H7 (cell line): ENCODE measurements at regions not wholly inside any gene's neighbourhood (a gene's known extent, or its start where the extent isn't known, plus 50 kb on each side); places are given as distances from the start of the nearest gene placed in this dataset.
"Not testable (repeated sequence)": the region's sequence is repeated elsewhere in the genome, so short reads cannot be mapped to it uniquely, and the experiment has no call there.

Experiments used
- DNase-seq: peaks from one replicate; pipeline ENCODE4 v3.0.0; 2012
- H3K27me3 ChIP-seq: 2 replicates; pipeline ENCODE4 v1.6.0; 2011; ENCODE audit warnings: mild to moderate bottlenecking, low read length; ENCODE audit not compliant: control insufficient read depth, insufficient read depth
- H3K36me3 ChIP-seq: replicated peaks from 2 replicates; pipeline ENCODE4 v1.5.1; 2011; ENCODE audit warnings: low read length; ENCODE audit not compliant: control insufficient read depth, insufficient read depth
- H3K4me3 ChIP-seq: 2 replicates; pipeline ENCODE4 v1.5.1; 2011; ENCODE audit warnings: low read depth, mild to moderate bottlenecking, control low read depth, low read length, moderate library complexity; ENCODE audit not compliant: insufficient read depth

- H3K4me3 ChIP-seq, DNase-seq, H3K27me3 ChIP-seq, H3K36me3 ChIP-seq: not testable (repeated sequence)
These were observed 203.7 kb downstream of the ALG10 start for GRCh38 chr12:34226044-34226443.

- H3K27me3 ChIP-seq, H3K36me3 ChIP-seq, DNase-seq, H3K4me3 ChIP-seq: not testable (repeated sequence)
These were observed 205.8 kb downstream of the ALG10 start for GRCh38 chr12:34228046-34228445.

- H3K4me3 ChIP-seq: not testable (repeated sequence)
These were observed 206.7 kb downstream of the ALG10 start for GRCh38 chr12:34229033-34229432.

GRCh38 chr12:34233618-34234017 lies 211.3 kb downstream of the ALG10 start:
- Histone ChIP-seq H3K4me3 (no peak overlapping the region), H3K36me3 (no peaks in the 10 kb centered on the region), H3K27me3 (no peaks in the 10 kb centered on the region)
- no peak for DNase-seq

More at GRCh38 chr12:34229033-34229432, 206.7 kb downstream of the ALG10 start:
- H3K27me3 ChIP-seq, H3K36me3 ChIP-seq, DNase-seq: not testable (repeated sequence)

DNA sequence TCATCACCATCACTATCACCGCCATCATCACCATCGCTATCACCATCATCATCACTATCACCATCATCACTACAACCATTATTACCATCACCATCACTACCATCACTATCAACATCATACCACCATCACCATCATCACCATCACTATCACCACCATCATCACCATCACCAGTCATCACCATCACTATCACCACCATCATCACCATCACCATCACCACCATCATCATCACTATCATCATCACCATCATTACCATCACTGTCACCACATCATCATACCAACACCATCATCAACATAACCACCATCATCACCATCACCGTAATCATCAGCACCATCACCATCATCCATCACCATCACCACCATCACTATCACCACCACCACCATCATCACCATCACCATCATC lies 213.8 kb downstream of the ALG10 start:
- H3K27me3 ChIP-seq: no peaks in the 10 kb centered on the region
- H3K4me3 ChIP-seq: no peak overlapping the region
- no peak for DNase-seq
- H3K36me3 ChIP-seq: no peaks in the 10 kb centered on the region

- DNase-seq: no peak
- Histone ChIP-seq H3K4me3 (no peak overlapping the region), H3K27me3 (no peaks in the 10 kb centered on the region), H3K36me3 (no peaks in the 10 kb centered on the region)
These were observed 222.3 kb downstream of the ALG10 start for GRCh38 chr12:34244608-34245007.

DNA sequence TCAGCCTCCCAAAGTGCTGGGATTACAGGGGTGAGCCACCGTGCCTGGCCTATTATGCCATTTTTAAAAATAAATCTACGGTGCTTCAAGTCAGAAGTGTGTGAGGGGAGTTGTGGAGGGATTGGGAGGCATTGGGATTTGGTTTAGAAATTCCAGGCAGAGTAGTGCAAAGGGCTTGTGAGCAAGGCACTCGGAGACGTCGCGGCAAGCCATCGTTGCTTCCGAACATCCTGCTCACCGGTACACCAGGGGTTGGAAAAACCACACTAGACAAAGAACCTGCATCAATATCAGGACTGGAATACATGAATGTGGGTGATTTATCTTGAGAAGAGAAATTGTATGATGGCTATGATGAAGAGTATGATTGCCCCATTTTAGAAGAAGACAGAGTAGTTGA lies 227.0 kb downstream of the ALG10 start:
- Histone ChIP-seq H3K27me3 (no peaks in the 10 kb centered on the region), H3K36me3 (no peaks in the 10 kb centered on the region), H3K4me3 (no peak overlapping the region)
- DNase-seq: no peak

- H3K27me3 ChIP-seq, DNase-seq, H3K4me3 ChIP-seq, H3K36me3 ChIP-seq: not testable (repeated sequence)
These were observed 229.6 kb downstream of the ALG10 start for GRCh38 chr12:34251879-34252278.

GRCh38 chr12:34253674-34254073 lies 231.4 kb downstream of the ALG10 start:
- no peak for DNase-seq
- no peaks in the 10 kb centered on the region for H3K36me3 ChIP-seq
- no peaks in the 10 kb centered on the region for H3K27me3 ChIP-seq
- H3K4me3 ChIP-seq: no peak overlapping the region

GRCh38 chr12:34257093-34257492 lies 234.8 kb downstream of the ALG10 start:
- Histone ChIP-seq H3K4me3 (no peak overlapping the region), H3K27me3 (no peaks in the 10 kb centered on the region), H3K36me3 (no peaks in the 10 kb centered on the region)
- no peak for DNase-seq

DNA sequence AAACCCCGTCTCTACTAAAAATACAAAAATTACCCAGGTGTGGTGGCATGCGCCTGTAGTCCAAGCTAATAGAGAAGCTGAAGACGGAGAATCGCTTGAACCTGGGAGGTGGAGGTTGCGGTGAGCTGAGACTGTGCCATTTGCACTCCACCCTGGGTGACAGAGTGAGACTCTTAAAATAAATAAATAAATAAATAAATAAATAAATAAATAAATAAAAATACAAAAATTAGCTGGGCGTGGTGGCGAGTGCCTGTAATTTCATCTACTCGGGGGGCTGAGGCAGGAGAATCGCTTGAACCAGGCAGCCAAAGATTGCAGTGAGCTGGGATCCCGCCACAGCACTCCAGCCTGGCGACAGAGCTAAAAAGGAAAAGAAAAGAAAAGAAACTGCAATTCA lies 239.8 kb downstream of the ALG10 start:
- H3K36me3 ChIP-seq, H3K27me3 ChIP-seq, DNase-seq, H3K4me3 ChIP-seq: not testable (repeated sequence)

- Histone ChIP-seq H3K36me3 (no peaks in the 10 kb centered on the region), H3K27me3 (no peaks in the 10 kb centered on the region), H3K4me3 (no peak overlapping the region)
- no peak for DNase-seq
These were observed 241.8 kb downstream of the ALG10 start for GRCh38 chr12:34264110-34264509.

- H3K4me3 ChIP-seq, H3K27me3 ChIP-seq, H3K36me3 ChIP-seq, DNase-seq: not testable (repeated sequence)
These were observed 251.4 kb downstream of the ALG10 start for GRCh38 chr12:34273703-34274102.

GRCh38 chr12:34275129-34275528 lies 252.8 kb downstream of the ALG10 start:
- H3K36me3 ChIP-seq: no peaks in the 10 kb centered on the region
- H3K4me3 ChIP-seq: no peak overlapping the region
- no peak for DNase-seq
- no peaks in the 10 kb centered on the region for H3K27me3 ChIP-seq

GRCh38 chr12:34286483-34286882 lies 264.2 kb downstream of the ALG10 start:
- Histone ChIP-seq H3K4me3 (no peak overlapping the region), H3K27me3 (no peaks in the 10 kb centered on the region), H3K36me3 (no peaks in the 10 kb centered on the region)
- DNase-seq: no peak

GRCh38 chr12:34286934-34287333 lies 264.6 kb downstream of the ALG10 start:
- Histone ChIP-seq H3K4me3 (no peak overlapping the region), H3K27me3 (no peaks in the 10 kb centered on the region), H3K36me3 (no peaks in the 10 kb centered on the region)
- no peak for DNase-seq
